Loucy (cell line): ENCODE measurements at regions not wholly inside any gene's neighbourhood (a gene's known extent, or its start where the extent isn't known, plus 50 kb on each side); places are given as distances from the start of the nearest gene placed in this dataset.
A peak's percentile ranks its signal among the peaks of the same experiment; 100 is the strongest.

Experiments used
- H2AFZ ChIP-seq: fragments of 200-600 bp; sonication (generic); 2 replicates; pipeline ENCODE4 v1.6.0; 2016; ENCODE audit warnings: antibody characterized with exemption, mild to moderate bottlenecking, low read length, moderate library complexity
- H3F3A ChIP-seq: fragments of 200-600 bp; 2 replicates; pipeline ENCODE4 v1.6.0; 2016; ENCODE audit warnings: antibody characterized with exemption, low read depth, mild to moderate bottlenecking
- H3K27me3 ChIP-seq: fragments of 200-600 bp; sonication (generic); 2 replicates; pipeline ENCODE4 v1.6.1; 2014; ENCODE audit warnings: low read length, mild to moderate bottlenecking; ENCODE audit not compliant: insufficient read depth, poor library complexity, severe bottlenecking
- H3K36me3 ChIP-seq: fragments of 200-600 bp; sonication (generic); 2 replicates; pipeline ENCODE4 v1.6.1; 2016; ENCODE audit warnings: low read length; ENCODE audit not compliant: insufficient read depth
- H3K4me1 ChIP-seq: fragments of 200-600 bp; sonication (generic); 2 replicates; pipeline ENCODE4 v1.5.1; 2014; ENCODE audit warnings: low read length, mild to moderate bottlenecking; ENCODE audit not compliant: insufficient read depth, poor library complexity, severe bottlenecking
- H3K4me2 ChIP-seq: fragments of 200-600 bp; sonication (generic); 2 replicates; pipeline ENCODE4 v1.6.0; 2014; ENCODE audit warnings: antibody characterized with exemption, low read length, low read depth, mild to moderate bottlenecking; ENCODE audit not compliant: poor library complexity, severe bottlenecking
- H3K4me3 ChIP-seq: fragments of 200-600 bp; sonication (generic); 2 replicates; pipeline ENCODE4 v1.5.1; 2014; ENCODE audit warnings: low read length, mild to moderate bottlenecking, mixed read lengths; ENCODE audit not compliant: poor library complexity, severe bottlenecking
- H3K79me2 ChIP-seq: fragments of 200-600 bp; sonication (generic); 2 replicates; pipeline ENCODE4 v1.6.1; 2014; ENCODE audit warnings: low read length; ENCODE audit not compliant: insufficient read depth
- H3K9ac ChIP-seq: fragments of 200-600 bp; sonication (generic); 2 replicates; pipeline ENCODE4 v1.6.0; 2014; ENCODE audit warnings: mild to moderate bottlenecking, low read depth, low read length, moderate library complexity; ENCODE audit not compliant: poor library complexity, severe bottlenecking
- H3K9me2 ChIP-seq: fragments of 200-600 bp; sonication (generic); replicated peaks from 2 replicates; pipeline ENCODE4 v1.6.1; 2016; ENCODE audit warnings: low read depth, low read length, mixed read lengths
- H3K9me3 ChIP-seq: fragments of 200-600 bp; sonication (generic); 2 replicates; pipeline ENCODE4 v1.6.1; 2014; ENCODE audit warnings: mild to moderate bottlenecking, antibody characterized with exemption, low read length, low read depth; ENCODE audit not compliant: insufficient read depth
- H4K20me1 ChIP-seq: fragments of 200-600 bp; sonication (generic); 2 replicates; pipeline ENCODE4 v1.6.0; 2014; ENCODE audit warnings: antibody characterized with exemption, low read length, mild to moderate bottlenecking; ENCODE audit not compliant: insufficient read depth, poor library complexity, severe bottlenecking
- EZH2phosphoT487 ChIP-seq: fragments of 200-600 bp; IDR thresholded peaks from 2 replicates; pipeline ENCODE4 v1.6.1; 2018; ENCODE audit warnings: antibody characterized with exemption, mild to moderate bottlenecking, moderate library complexity, borderline replicate concordance
- TF ChIP-seq, protein P1 (sequence below): fragments of 200-600 bp; sonication (generic); conservative IDR thresholded peaks from 2 replicates; pipeline ENCODE4 v1.5.1; 2014; ENCODE audit warnings: mild to moderate bottlenecking, antibody characterized with exemption, low read length

DNA sequence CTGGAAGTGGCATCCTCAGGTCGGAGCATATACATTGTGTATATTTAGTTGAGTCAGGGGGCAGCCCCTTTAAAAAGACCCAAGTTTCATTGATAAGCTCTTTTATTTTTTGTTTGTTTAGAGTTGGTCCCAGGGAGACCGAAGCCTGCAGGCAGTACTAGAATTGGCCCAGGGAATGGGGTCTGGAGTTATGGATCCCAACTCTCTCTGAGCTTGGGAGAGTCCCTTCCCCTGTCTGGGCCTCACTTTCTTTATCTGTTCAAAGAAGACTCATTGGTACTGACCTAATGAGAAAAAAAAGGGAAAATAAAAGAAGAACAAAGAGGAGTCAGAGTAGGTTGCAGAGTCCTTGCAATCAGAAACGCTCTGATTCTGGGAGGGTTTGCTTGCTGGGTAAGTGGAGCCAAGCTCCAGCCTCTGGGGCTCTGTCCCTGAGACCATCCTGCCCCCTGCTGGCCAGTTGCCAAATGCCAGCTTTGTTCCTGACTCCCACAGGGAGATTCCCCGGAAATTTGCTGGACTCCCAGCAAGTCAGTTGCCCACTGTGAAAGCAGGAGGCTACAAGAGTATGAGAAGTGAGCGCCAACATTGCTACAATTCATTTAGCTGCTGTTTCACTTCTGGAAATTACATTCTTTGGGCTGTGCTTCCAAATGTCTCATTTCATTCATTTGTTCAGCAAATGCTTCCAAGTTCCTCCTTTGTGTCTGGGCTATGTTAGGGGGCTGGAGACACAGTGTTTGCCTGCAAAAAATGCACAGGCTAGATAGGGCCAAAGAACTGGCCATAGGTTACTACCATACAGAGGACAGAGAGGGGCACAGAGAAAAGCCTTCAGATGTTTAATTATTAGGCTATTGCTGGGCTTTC lies 156.2 kb downstream of the MELK start:
- H3K4me3 ChIP-seq: no peak overlapping the region
- TF ChIP-seq, protein P1, sequence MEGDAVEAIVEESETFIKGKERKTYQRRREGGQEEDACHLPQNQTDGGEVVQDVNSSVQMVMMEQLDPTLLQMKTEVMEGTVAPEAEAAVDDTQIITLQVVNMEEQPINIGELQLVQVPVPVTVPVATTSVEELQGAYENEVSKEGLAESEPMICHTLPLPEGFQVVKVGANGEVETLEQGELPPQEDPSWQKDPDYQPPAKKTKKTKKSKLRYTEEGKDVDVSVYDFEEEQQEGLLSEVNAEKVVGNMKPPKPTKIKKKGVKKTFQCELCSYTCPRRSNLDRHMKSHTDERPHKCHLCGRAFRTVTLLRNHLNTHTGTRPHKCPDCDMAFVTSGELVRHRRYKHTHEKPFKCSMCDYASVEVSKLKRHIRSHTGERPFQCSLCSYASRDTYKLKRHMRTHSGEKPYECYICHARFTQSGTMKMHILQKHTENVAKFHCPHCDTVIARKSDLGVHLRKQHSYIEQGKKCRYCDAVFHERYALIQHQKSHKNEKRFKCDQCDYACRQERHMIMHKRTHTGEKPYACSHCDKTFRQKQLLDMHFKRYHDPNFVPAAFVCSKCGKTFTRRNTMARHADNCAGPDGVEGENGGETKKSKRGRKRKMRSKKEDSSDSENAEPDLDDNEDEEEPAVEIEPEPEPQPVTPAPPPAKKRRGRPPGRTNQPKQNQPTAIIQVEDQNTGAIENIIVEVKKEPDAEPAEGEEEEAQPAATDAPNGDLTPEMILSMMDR: peak; percentile 99
- no peak for TF ChIP-seq EZH2phosphoT487
- no peak overlapping the region for H2AFZ ChIP-seq
- no peaks in the 10 kb centered on the region for H3K36me3 ChIP-seq
- H4K20me1 ChIP-seq: no peaks in the 10 kb centered on the region
- H3K9ac ChIP-seq: no peak overlapping the region
- H3K9me2 ChIP-seq: no peaks in the 10 kb centered on the region
- no peak overlapping the region for H3K4me2 ChIP-seq
- H3F3A ChIP-seq: no peaks in the 10 kb centered on the region
- peaks cover 1% of the 10 kb centered on the region for H3K4me1 ChIP-seq
- no peaks in the 10 kb centered on the region for H3K79me2 ChIP-seq
- no peaks in the 10 kb centered on the region for H3K9me3 ChIP-seq
- H3K27me3 ChIP-seq: no peaks in the 10 kb centered on the region

DNA sequence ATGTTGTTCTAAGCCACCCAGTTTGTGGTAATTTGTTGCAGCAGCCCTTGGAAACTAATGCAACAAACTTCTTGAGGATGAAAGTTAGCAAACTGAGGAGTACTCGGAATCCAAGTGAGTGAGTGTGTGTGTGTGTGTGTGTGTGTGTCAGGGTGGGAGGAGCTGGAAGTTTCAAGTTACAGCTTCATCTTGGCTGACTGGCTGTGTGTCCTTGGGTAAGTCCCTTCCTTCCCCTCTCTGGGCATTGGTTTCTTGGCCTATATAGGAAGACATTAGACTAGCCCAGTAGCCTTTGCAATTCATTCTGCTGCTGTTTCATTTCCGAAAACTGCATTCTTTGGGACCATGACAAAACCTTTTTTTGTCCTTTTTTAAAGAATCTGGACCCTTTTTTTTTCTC lies 157.2 kb downstream of the MELK start:
- Histone ChIP-seq H3F3A (no peaks in the 10 kb centered on the region), H3K27me3 (no peaks in the 10 kb centered on the region), H3K9me2 (no peaks in the 10 kb centered on the region), H3K4me1 (no peaks in the 10 kb centered on the region), H3K4me3 (no peak overlapping the region), H2AFZ (no peak overlapping the region), H3K9ac (no peak overlapping the region), H3K36me3 (no peaks in the 10 kb centered on the region), H3K79me2 (no peaks in the 10 kb centered on the region), H3K9me3 (no peaks in the 10 kb centered on the region), H4K20me1 (no peaks in the 10 kb centered on the region), H3K4me2 (no peak overlapping the region)
- no peak for TF ChIP-seq EZH2phosphoT487
- TF ChIP-seq, protein P1: no peak

GRCh38 chr9:36730414-36730813 lies 157.7 kb downstream of the MELK start:
- Histone ChIP-seq H3K9me3 (no peaks in the 10 kb centered on the region), H2AFZ (no peak overlapping the region), H3K9me2 (no peaks in the 10 kb centered on the region), H3K4me2 (no peak overlapping the region), H3K27me3 (no peaks in the 10 kb centered on the region), H3K9ac (no peak overlapping the region), H3F3A (no peaks in the 10 kb centered on the region), H3K36me3 (no peaks in the 10 kb centered on the region), H4K20me1 (no peaks in the 10 kb centered on the region), H3K79me2 (no peaks in the 10 kb centered on the region), H3K4me1 (no peaks in the 10 kb centered on the region), H3K4me3 (no peak overlapping the region)
- no peak for TF ChIP-seq EZH2phosphoT487
- TF ChIP-seq, protein P1: no peak
